ENCODE measurements at regions not wholly inside any gene's neighbourhood (a gene's known extent, or its start where the extent isn't known, plus 50 kb on each side); places are given as distances from the start of the nearest gene placed in this dataset.
"Not testable (repeated sequence)": the region's sequence is repeated elsewhere in the genome, so short reads cannot be mapped to it uniquely, and the experiment has no call there.

DNA sequence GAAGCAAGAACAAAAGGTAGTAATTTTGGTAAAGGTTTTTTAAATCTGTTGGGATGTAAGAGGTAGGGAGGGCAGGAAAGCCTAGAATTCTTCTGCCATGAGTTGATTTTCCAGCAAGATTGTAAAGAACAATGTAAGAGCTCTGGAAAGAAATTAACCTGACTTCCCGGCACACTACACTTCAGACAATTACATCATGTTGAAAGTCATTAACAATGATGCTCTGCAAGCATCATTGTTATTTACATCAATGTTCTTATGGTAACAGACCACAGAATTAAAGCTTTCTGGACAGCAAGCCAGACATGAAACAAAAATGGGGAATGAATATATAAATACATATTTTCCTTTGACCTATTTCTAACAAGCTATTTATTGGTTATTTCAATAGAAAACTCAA lies 342.2 kb downstream of the CEP170 start:
- not testable (repeated sequence) for DNase-seq (ENCODE audit: low spot score)

GRCh38 chr1:242900558-242900957 lies 354.5 kb downstream of the CEP170 start:
- not testable (repeated sequence) for DNase-seq (ENCODE audit: low spot score)

- DNase-seq (ENCODE audit: low spot score), result peak; percentile 22
Observed at GRCh38 chr1:242890192-242890741, 364.8 kb downstream of the CEP170 start.

- DNase-seq (ENCODE audit: low spot score), result no peak
Observed at GRCh38 chr1:242886137-242886536, 361.6 kb upstream of the PLD5 start.

GRCh38 chr1:242880022-242880421 lies 355.5 kb upstream of the PLD5 start:
- not testable (repeated sequence) for DNase-seq (ENCODE audit: low spot score)

GRCh38 chr1:242877743-242878142 lies 353.2 kb upstream of the PLD5 start:
- no peak for DNase-seq (ENCODE audit: low spot score)

DNA sequence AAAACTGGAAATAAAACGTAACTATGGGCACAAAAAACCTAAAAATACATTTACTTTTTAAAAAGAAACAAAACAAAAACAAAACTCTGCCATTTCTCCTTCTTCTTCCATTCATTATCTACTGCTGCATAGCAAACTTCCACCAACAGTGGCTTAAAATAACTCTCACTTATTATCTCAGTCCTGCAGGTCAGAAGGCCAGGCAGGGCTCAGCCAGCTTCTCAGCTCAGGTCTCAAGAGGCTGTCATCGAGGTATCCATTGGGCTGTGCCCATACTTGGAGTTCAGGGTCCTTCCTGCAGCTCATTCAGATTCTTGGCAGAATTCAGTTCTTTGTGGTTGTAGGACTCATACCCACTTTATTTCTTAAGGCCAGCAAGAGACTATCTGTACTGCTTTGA lies 352.7 kb upstream of the PLD5 start:
- DNase-seq (ENCODE audit: low spot score), result no peak

GRCh38 chr1:242876030-242876429 lies 351.5 kb upstream of the PLD5 start:
- no peak for DNase-seq (ENCODE audit: low spot score)

DNA sequence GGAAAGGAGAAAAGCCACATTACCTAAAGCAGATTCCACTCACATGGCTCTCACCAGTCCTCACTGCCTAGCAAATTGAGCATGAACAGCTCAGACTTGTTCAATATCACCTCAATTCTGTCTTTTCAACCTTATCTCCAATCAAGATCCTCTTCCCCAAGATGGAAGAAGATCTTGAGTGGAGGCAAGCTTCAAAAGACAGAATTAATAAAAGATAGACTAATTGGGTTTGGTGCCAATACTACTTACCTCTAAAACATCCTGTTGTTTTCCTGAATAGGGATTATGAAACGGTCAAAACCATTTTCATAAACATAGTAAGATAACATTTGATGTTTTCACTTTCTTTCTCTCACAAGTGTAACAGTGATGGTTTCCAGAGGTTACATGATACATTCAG lies 349.2 kb upstream of the PLD5 start:
- DNase-seq (ENCODE audit: low spot score), result no peak

GRCh38 chr1:242872521-242872920 lies 348.0 kb upstream of the PLD5 start:
- DNase-seq (ENCODE audit: low spot score), result no peak

DNA sequence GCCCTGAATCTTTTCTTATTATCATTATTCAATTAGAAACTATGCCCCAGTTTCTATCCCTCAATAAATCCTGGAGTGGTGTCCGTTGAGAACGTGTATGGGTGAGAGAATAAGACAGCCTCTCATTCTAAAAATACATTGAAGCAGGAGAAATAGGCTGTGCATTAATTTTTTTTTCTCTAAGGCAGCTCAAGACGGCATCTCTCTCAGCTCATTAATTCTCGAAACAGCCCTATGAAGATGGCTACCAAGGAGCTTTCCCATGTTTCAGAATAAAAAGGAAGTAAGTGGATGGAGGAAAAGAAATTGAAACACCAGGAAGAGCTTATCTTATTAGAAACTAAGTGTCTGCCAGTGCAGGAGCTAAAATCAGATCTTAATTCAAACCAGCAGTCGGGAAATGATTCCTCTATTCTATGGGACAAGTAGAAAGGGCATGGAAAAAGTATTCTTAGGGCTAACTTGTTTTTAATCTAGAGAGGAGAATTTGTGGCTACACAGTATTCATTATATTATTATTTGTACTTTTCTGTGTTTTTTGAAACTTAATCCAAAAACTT lies 347.1 kb upstream of the PLD5 start:
- no peak for DNase-seq (ENCODE audit: low spot score)

DNA sequence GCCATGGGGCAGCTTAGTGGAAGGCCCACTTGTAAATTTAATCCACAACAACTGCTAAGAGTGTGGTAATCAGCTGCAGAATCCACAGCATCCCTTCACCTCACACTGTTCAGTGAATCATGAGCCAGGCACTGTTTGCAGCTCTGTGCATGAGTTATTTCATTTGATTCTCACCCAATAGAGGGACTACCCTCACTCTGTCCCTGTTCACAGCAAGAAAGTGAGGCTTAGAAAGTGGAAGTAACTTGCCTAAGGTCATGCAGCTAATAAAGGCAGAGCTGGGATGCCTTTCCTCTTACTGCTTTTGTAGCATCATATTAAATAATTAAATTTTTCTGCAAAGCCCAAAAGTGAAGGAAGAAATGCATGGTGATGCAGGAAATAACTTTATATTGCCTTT lies 346.5 kb upstream of the PLD5 start:
- DNase-seq (ENCODE audit: low spot score), result no peak

DNA sequence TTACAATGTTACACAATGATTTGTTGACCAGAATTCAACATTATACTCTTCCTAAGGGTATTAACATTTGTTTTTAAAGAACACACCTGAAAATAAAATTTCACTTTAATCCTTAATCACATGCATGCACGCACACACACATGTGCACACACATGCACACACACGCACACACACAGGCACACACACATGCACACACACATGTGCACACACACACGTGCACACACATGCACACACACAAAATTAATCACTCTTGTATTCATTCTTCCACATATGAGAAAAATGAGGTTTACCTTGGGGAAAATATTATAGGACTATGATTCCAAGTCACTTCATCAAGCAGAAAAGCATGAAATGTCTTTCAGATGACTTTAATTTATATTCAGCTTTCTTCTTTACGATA lies 331.8 kb upstream of the PLD5 start:
- no peak for DNase-seq (ENCODE audit: low spot score)

DNA sequence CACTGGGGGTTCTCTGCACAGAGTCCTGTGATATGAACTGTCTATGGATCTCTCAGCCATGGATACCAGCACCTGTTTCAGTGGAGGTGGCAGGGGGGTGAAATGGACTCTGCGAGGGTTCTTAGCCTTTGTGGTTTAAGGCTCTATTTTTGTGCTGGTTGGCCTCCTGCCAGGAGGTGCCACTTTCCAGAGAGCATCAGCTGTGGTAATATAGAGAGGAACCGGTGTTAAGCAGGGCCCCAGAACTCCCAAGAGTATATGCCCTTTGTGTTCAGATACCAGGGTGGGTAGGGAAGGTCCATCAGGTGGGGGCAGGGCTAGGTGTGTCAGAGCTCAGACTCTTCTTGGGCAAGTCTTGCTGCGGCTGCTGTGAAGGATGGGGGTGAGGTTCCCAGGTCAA lies 330.0 kb upstream of the PLD5 start:
- no peak for DNase-seq (ENCODE audit: low spot score)

- DNase-seq (ENCODE audit: low spot score), result no peak
Observed at GRCh38 chr1:242847390-242847993, 323.0 kb upstream of the PLD5 start.

DNA sequence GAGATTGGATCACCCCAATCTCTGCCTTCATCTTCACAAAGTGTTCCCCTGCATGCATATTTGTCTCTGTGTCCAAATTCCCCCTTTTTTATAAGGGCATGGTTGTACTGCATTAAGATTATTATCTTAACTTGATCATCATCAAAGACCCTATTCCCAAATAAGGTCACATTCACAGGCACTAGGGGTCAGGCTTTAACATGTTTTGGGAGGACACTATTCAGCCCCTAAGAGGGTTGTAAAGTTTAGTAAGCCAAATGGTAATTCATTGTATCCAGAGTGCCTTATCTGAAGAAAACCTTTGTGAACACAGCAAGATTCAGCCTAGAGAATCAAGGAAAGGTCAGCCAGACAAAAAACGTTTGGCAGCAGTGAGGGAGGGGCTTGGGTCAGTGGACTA lies 317.6 kb upstream of the PLD5 start:
- no peak for DNase-seq (ENCODE audit: low spot score)

DNA sequence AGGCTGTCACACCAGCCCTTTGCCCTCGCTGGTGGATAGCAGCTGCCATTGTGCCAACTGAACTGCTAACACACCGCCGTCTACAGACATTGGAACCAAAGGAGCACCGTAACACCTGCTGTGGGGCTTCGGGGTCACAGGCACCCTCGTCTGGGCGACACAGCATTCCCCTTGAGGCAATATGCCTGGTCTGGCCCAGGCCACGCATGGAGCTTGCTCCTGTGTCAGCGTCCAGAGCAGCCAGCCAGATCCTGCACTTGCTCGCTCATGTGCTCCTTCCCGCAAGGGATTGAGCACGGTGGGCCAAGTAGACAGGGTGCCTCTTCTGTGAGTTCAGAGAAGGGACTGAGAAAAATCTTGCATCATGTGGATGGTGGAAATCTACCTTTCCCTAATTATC lies 314.6 kb upstream of the PLD5 start:
- DNase-seq (ENCODE audit: low spot score), result no peak

- no peak for DNase-seq (ENCODE audit: low spot score)
Observed at GRCh38 chr1:242836423-242836822, 311.9 kb upstream of the PLD5 start.

DNA sequence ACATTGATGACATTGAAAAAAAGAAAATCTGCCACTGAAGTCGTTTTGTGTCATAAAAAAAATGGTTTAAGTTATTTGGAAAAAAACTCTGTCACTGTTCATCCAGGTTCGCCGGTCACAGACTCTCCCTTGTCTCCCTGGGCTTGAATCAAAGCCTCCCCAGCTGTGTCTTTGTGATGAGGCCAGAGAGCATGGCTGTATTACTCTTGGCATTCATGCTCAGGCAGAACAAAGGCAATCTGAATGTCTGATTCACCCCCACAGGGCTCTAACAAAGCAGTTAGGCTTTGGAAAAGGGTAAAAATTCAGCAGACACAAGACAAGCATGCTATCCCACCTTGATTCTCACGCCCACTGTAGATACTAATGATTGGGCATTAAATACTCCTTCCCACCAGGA lies 304.3 kb upstream of the PLD5 start:
- no peak for DNase-seq (ENCODE audit: low spot score)

DNA sequence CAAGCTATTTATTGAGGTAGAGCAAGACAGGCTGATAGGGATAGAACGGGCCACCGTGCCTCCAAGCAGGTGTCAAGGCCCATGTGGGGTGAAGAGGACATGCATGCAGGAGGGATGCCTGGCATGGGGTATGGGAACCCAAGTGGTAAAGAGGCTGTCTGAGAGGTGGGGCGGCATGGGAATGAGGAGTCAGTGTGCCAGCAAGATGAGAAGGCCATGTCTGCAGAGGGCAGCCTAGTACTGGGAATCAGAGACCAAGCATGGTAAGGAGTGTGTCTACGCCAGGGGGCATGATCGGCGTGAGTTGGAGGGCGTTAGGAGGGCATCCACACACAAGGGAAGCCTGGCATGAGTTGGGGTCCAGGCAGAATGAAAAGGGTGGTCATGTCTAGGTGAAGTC lies 303.7 kb upstream of the PLD5 start:
- no peak for DNase-seq (ENCODE audit: low spot score)

- DNase-seq (ENCODE audit: low spot score), result no peak
Observed at GRCh38 chr1:242827538-242827937, 303.0 kb upstream of the PLD5 start.

DNA sequence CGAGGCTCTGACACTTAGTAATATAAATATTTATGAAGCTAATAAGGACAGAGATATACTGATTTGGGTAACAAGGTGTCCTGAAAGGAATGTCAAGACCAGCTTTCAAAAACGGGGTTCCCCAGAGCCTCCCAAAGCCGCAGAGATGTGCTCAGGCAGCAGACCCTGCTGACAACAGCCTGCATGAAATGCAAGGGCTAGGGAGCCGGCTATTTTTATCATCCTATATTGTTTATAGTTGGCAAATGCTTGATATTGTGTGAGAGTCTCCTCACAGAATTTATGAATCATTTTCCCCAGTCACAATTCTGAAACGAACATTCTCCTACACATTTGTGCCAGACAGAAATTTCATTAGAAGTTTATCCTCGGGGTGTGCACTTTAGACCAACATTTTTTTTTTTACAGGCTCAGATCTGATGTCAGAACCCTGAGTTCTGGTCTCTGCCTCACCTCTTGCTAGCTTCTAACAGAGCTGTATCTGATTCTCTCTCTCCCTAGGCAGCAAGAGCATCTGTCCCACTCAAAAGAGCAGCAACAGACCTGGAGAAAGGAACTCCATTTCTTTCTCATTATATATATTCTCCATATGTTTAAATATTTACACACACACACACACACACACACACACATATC lies 302.3 kb upstream of the PLD5 start:
- DNase-seq (ENCODE audit: low spot score), result no peak

DNA sequence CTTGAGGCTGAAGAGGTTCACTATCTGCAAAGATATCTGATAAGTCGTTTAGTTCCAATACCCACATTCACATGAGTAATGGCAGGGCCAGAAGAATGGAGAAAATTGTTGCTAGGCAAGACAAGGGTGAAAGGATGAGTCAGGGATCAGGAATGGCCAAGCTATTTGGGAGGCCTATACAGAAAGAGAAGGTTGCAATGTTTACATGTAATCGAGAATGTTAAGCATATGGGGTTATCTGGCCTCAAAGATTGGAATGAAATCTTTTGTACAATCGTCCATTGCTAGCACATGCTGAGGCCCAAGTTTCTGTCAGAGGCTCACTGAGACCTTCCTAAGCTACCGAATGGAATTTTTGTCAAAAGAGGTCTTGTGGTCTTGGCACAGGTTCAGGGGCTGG lies 299.9 kb upstream of the PLD5 start:
- DNase-seq (ENCODE audit: low spot score), result no peak

Measured in mucosa of gallbladder (tissue), 1 donor.